GM19238 (cell line): ENCODE measurements at regions not wholly inside any gene's neighbourhood (a gene's known extent, or its start where the extent isn't known, plus 50 kb on each side); places are given as distances from the start of the nearest gene placed in this dataset.
"Not testable (repeated sequence)": the region's sequence is repeated elsewhere in the genome, so short reads cannot be mapped to it uniquely, and the experiment has no call there.

Experiments used
- DNase-seq: peaks from one replicate; pipeline ENCODE4 v3.0.0; 2011; ENCODE audit warnings: low spot score; ENCODE audit not compliant: insufficient read length

DNA sequence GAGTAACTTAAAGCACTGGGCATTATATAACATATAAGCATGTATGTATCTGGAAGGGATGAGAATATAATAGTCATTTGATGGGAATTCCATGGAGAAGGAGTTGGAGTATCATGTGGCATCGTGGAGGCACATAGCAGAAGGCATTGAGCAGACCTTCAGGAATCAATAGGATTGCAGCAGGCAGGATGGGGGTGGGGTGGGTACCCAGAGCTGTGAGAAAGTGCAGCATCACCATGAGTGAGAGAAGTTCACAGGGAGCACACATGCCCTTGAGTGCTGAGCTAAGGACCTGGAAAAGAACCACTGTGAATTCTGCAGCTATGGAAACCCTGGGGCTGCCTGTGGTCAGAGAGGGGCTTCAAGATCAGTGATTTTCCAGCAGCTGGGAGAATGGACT is 57.3 kb downstream of the MED10 start:
- DNase-seq, result no peak

DNA sequence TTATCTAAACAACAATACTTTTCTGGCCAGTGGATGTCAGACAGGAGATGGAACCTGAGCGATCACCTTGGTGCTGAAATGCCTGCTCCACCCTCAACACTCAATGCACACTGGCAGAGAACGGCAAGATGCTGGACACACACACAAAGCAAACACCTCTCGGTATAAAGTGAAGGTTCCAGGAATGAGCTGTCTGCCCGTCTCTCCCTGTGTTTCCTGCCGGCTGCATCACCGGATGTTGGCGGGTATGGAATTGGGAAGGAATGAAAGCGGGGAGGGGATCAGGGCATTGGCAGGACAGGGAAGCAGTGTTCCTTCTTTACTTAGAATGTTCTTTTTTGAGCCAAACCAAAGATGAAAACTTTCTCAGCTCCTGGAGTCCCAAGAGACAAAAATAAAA is 59.2 kb downstream of the MED10 start:
- DNase-seq, result no peak

DNA sequence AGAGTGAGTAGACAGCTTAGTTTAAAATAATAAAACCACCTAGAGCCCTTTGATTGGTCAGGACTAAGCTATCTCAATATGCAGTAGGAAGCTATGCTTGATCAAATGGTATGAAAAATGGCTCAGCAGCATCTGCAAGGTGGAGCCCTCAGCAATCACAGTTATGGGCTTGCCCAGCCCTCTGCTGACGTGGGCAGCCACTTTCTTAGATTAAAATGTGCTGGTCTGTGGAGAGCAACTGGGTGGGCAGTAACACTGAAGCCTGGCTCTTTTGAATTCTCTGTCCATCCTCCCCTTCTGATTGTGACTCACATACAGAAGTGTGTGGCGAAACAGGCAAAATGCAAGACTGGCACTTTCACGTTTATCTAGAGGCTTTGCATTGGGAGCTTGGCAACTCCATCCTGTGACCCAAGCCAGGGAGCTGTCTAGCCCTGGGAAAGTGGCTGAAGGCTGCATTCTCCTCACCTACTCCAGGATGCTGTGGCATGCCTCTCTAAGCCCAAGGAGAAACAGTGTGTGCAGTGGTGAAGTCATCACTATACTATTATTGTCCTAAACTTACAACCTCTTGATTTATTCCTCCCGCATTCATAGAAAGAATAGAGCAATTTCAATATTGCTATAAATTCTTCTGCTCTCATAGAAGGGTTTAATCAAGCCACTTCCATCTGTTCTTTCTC is 61.1 kb downstream of the MED10 start:
- no peak for DNase-seq

DNA sequence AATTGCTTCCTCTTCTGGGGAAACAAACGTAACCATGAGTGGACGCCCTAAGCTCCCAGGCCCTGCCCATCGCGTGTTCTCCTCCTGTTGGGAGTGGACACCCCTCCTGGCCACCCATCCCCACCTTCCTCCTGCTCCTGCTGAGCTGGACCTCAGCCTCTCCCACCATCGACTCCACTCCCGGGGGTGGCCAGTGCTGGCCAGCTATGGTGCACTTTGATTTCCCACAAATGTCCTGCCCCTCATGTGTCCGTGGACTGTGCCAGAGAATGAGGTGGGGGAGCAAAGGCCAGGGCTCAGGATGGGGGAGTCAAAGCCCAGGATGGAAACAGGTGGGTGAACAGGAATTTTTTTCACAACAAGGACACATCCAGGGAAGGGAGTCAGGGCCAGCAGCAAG is 62.8 kb downstream of the MED10 start:
- DNase-seq, result no peak

DNA sequence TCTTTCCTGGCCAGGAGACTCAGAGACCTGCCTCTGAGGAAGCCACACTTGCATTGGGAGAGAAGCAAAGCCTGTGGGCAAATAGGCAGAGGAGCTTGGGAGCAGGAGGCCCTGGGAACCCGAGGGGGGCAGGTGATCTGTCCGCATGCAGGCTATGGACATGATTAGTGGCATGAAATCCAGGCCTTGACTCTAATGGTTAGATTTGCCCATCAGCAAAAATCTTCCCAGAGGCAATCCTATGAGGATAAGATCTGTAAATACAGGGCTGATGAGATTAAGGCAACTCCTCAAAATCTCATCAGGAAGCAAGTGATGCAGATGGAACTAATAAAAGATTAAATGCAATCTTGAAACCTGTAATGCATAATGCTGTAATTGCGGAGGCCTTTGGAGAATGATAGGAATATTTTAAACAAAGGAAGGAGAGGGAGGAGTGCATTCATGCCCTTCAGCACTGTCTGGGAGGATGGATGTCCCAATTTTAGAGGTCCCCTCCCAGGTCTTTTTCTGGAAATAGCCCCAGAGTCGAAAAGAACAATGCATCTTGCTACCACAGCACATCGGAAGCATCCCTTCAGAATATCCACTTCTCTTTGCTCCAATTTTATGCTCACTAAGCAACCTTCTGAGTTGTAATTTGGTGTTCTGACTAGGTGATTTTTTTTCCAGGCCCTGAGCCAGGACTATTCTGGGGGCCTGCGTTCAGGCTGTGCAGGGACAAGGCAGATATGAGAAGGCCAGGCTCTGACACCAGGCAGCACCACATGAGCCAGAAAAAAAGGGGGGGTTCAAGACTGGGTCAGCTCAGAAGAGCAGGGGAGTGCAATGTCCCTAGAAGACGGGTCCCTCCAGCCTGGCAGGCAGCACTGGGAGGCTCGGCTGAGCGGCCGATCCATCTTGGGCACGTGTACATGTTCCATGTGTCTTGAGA is 66.5 kb downstream of the MED10 start:
- no peak for DNase-seq

DNA sequence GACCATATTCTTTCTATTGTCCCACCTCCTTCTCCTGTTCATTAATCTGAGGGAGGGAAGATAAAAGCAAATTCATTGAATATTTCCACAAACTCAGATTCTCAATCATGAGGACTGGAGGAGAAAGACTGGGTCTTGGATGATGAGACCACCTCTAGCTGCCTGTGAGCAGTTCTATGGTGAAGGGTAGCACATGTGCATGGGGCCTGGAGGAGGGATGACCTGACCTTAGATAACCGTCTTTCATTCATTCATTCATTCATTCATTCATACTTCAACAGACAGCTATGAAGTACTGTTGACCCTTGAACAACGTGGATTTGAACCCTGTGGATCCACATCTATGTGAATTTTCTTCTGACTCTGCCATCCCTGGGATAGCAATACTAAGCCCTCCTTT is 68.4 kb downstream of the MED10 start:
- no peak for DNase-seq

DNA sequence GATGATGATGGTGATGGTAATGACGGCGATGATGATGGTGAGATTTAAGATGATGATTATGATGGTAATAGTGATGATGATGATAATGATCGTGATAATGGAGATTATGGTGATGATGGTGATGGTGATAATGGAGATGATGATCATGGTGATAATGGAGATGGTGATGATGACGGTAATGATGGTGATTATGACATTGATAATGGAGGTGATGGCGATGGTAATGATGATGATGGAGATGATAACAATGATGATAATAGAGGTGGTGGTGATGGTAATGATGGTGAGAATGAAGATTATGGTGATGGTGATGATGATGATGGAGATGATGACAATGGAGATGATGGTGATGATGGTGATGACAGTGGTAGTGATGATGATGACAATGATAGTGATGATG is 69.7 kb downstream of the MED10 start:
- DNase-seq, result no peak

DNA sequence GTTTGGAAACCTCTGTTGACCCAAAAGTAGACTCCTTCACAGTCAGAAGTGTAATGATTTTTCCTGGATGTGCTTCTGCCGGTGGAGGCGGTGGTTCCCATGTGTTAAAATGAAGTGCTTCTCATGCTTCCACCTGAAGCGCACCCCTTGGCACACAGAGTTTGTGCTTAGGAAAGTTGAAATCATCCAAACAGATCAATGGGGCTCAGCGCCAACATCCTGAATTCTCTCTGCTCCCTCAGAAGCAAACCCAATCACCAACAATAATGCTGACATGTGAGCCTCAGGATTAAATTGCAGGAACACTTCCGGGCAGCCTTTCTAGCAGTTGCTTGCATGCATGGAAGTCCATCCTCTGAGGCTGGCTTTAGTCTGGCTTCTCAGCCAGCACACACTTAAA is 71.0 kb downstream of the MED10 start:
- no peak for DNase-seq

DNA sequence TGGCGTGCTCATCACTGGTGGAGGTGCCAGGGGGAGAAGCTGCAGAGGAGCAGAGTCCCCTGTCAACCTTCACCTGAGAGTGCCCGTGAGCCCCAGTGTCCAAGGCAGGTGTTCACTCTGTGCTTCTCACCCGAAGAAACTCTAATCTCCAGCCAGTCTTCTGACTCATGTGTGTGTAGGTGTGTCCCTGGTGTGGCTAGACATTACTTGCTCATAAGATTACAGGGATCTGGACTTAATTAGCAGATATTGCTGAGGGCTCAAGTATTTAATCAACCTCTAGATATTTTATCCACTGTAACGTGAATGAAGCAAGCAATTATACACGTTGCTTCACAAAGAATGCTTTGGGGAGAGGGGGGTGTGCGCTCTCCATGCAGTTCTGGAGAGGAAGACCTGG is 72.5 kb downstream of the MED10 start:
- no peak for DNase-seq

DNA sequence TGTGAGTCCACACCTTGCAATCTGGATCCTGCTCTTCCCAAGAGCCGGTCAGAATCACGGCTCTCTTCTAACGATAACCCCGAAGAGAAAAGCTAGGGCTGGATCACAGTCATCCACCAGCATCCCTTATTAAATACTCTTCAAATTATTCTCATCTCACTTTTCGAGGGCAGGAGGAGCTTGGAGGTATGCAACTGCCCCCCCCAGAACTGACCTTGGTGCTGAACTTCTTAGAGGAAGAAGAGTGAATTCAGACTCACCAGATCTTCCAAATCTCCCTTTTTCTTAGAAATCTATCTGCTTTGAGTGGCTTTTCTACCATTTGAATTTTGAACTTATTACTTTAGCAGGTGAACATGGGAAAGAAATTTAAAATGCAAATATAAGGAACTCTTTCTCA is 75.7 kb downstream of the MED10 start:
- DNase-seq, result no peak

DNA sequence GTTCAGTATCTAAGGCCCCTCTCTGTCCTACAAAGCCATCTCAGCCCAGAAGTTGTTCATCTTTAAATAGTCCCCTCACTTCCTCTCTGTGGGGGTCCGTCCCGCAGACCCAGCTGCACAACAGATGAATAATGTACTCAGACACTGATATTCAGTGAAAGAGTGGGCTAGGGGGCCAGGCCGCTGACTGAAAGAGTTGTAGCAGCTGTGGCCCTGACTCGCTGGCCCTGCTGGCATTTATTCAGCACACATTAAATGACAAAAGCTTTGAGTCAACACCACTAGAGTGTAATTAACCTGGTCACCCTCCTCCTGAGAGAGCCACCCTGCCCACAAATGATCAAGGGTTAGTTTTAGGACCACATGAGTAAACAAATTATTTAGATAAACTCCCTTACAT is 76.3 kb downstream of the MED10 start:
- DNase-seq, result no peak

DNA sequence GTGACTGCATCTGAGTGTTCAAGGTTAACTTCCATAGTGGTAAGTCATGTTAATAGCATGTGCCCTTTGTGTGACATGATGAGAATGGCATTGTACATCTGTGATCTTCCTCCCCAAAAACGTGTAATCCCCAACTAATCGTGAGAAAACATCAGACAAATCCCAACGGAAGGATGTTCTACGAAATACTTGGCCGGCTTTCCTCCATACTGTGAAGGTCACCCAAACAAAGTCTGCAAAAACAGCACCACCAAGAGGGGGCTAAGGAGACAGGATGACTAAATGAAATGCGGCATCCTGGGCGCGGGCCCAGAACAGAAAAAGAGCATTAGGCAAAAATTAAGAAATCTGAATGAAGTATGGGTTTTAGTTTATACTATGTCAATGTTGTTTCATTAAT is 81.8 kb downstream of the MED10 start:
- no peak for DNase-seq

DNA sequence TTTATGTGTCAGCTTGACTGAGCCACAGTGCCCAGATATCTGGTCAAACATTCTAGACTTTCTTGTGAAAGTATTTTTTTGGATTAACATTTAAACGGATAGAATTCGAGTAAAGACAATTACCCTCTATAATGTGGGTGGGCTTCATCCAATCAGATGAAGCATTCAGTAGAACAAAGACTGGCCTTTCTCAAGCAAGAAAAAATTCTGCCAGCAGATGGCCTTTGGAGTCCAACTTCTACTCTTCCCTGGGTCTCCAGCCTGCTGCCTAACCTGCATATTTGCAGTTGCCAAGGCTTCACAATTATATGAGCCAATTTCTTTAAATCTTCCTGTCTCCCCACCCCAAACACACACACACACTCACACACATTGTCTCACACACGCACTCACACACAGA is 86.4 kb downstream of the MED10 start:
- no peak for DNase-seq

DNA sequence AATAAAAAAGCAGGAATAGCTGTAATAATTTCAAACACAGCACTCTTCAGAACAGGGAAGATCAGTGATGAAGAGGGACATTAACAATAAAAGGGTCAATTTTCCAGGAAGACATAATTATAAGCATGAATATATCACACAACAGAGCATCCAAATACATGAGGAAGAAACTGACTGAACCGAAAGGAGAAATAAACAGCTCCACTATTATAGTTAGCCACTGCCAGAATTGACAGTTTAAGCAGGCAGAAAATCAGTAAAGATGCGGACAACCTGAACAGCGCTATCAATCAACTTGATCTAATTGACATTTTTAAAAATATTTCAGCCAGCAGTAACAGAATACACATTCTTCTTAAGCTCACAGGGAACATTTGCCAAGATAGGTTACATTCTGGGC is 89.1 kb downstream of the MED10 start:
- DNase-seq, result no peak

DNA sequence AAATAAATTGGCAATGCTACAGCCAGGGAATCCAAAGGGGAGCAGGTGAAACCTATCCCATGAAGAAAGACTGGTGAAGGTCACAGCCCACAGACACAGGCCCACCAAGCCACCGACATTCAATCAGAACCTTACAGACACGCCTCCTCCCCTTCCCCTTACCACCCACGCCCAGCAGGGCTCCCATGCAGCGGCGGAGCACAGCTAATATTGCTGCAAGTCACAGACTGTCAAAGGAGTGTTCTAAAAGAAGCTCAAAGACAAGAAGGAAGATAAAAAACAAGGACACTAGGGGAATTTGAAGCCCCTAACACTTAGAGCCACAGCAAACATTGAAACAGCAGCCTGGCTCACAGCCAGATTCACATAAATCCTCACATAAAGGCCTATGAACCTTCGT is 91.2 kb downstream of the MED10 start:
- DNase-seq, result no peak

DNA sequence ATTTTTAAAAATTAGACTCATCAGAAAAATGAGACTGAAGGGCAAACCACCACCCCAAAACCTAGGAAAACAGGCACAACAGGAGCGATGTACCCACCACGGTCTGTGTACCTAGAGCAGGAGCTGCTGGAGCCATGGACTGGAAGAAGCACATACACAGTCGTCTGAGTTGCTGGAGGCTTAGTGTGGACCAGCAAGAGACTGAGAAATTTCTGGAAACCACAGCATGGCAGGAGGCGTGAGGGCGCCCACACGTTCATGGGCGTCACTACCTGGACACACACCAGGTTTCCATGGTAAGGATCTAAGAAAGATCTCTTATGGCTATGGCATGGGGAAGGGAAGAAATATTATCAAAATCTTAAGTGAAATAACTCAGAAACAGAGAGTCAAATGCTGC is 91.9 kb downstream of the MED10 start:
- no peak for DNase-seq

DNA sequence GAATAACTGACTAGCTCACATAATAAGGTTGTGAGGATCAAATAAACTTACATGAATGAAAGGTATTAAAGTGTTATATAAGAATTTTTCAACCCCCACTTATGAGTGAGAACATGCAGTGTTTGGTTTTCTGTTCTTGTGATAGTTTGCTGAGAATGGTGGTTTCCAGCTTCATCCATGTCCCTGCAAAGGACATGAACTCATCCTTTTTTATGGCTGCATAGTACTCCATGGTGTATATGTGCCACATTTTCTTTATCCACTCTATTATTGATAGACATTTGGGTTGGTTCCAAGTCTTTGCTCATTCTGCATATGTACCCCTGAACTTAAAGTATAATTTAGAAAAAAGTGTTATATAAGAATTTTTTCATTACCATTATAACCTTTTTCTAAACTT is 93.9 kb downstream of the MED10 start:
- not testable (repeated sequence) for DNase-seq

DNA sequence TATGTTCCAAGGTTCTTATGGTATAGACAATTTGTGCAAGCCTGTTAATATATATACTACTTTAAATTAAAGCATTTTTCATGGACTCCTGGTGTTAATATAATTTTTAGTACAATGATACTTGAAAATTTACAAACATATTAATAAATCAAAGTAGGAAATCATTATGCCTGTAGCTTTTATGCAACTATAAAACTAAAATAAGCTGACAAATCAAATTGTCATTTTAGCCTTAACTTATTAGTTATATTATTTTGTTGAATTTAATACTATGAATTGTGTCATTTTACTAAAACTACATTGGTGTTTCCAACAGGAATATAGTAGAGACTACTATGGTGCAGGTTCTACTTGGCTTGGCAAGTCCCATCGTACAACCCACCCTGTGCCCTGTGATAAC is 96.0 kb downstream of the MED10 start:
- DNase-seq, result no peak

DNA sequence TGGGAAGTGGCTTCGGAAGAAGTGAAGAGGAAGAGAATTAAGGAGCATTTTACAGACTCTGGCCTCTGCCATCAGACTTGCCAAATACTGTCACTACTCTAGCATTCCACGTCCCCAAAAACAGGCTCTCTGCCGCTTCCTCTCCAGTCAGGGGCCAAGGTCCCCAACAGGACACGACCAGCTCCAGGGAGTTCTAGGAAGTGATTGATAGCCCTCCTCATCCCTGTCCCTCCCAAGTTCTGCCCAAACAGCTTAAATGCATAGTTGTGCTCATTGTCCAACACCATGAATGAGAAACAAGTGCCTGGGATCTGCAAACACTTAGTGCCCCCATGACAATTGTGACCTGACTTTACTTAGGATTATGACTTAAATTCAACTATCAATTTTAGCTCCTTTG is 96.5 kb downstream of the MED10 start:
- DNase-seq, result no peak

DNA sequence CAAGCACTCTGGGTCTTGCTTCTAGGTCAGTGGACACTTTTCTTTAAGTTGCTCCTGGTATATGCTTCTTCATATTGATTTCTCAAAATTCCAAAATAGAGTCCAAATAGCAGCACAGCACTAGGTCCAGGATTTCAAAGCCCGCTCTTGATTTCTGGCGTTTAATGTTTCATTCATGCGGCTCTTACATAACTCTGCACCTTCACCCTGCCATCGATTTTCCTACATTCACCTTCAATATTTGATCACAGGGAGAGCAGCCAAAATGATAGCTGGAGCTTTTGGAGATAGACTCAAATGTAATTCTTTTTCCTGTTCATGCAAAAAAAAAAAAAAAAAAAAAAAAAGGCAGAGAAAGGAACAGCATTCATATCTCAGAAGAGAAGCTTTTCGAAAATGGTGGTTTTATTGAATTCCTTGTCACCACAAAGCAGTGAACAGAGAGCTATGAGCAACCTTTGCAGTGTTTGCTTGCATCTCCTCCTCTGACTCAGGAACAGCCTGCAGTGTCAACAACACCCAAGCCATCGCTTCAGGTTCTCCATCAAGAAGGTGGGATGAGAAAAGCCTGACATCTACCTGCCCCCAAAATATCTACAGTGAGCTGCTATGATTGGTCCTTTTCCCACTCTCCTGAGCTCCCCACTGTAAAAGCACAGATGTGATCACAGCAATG is 97.8 kb downstream of the MED10 start:
- DNase-seq, result no peak

DNA sequence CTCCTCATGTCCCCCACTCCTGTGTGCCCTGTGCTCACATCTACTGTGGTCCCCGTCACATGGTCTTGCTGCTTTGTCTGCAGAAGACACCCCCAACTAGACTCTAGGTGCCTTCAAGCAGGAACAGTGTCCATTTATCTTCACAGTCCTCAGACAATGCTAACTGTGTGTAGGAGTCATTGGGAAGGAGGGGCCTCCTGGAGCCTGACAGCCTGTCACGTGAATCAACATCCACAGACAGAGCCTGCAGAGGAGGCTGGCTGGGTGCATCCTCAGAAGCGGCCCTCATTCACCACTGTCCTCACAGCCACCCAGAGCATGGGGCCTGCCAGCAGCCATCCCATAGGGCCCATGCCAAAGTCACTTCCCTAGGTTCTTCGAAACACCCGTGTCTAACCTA is 98.7 kb downstream of the MED10 start:
- no peak for DNase-seq

DNA sequence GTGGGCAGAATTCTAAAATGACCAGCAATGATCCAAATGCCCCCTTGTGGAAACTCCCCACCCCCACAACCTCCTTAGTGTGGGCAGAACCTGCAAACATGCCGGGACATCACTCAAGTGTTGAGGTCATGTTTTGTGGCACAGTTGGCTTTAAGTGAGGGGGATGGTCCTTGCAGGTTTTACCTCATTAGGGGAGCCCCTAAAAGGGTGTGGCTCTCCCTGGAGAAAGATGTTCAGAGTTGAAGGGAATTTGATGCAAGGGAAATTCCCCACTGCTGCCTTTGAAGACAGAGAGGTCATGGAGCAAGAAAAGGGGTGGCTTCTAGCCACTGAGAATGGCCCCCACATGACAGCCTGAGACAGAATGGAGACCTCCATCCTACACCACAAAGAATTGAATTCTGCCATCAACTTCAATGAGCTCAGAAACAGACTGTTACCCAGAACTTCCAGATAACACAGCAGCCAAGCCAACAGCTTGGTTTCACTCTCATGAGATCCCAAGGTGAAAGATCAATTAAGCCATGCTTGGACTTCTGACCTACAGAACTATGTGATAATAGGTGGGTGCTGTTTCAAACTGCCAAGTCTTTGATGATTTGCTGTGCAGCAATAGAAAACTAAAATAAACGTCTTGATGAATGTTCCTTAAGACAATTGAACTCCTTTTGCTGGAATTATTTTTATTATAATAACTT is 103.4 kb downstream of the MED10 start:
- DNase-seq, result no peak
